Stimulated activated CD4-positive, alpha-beta T cell treated with anti-CD3 and anti-CD28 coated beads, Interleukin-2, amount 100 ng/mL, for 48 hours (primary cell): ENCODE measurements at regions not wholly inside any gene's neighbourhood (a gene's known extent, or its start where the extent isn't known, plus 50 kb on each side); places are given as distances from the start of the nearest gene placed in this dataset.

Experiments used
- DNase-seq, 2 donors: peaks; one replicate each; pipeline ENCODE4 v3.0.0-alpha.2; 2020

- DNase-seq = no peak
Observed at GRCh38 chr15:37720267-37720666, 214.2 kb upstream of the TMCO5A start.

- no peak for DNase-seq
Observed at GRCh38 chr15:37731146-37731746, 203.2 kb upstream of the TMCO5A start.

- no peak for DNase-seq
Observed at GRCh38 chr15:37733628-37734027, 200.8 kb upstream of the TMCO5A start.

GRCh38 chr15:37740623-37741141 lies 193.8 kb upstream of the TMCO5A start:
- DNase-seq = no peak

- DNase-seq = no peak
Observed at GRCh38 chr15:37743826-37744225, 190.6 kb upstream of the TMCO5A start.

- DNase-seq = no peak
Observed at GRCh38 chr15:37744521-37744920, 189.9 kb upstream of the TMCO5A start.

- DNase-seq = no peak
Observed at GRCh38 chr15:37751401-37751800, 183.0 kb upstream of the TMCO5A start.

GRCh38 chr15:37756407-37756806 lies 178.0 kb upstream of the TMCO5A start:
- DNase-seq = no peak

GRCh38 chr15:37758412-37758811 lies 176.0 kb upstream of the TMCO5A start:
- DNase-seq = no peak

- peak; percentile 7 to 19 for DNase-seq
Observed at GRCh38 chr15:37764733-37765191, 169.7 kb upstream of the TMCO5A start.

- no peak for DNase-seq
Observed at GRCh38 chr15:37765786-37766185, 168.7 kb upstream of the TMCO5A start.

- no peak for DNase-seq
Observed at GRCh38 chr15:37767841-37768455, 166.5 kb upstream of the TMCO5A start.

GRCh38 chr15:37771465-37771864 lies 163.0 kb upstream of the TMCO5A start:
- DNase-seq = no peak

- no peak for DNase-seq
Observed at GRCh38 chr15:37773111-37773860, 161.2 kb upstream of the TMCO5A start.

- no peak for DNase-seq
Observed at GRCh38 chr15:37774961-37775360, 159.5 kb upstream of the TMCO5A start.

GRCh38 chr15:37777006-37777405 lies 157.4 kb upstream of the TMCO5A start:
- DNase-seq = no peak

- DNase-seq = no peak
Observed at GRCh38 chr15:37783290-37783689, 151.2 kb upstream of the TMCO5A start.

GRCh38 chr15:37788330-37788729 lies 146.1 kb upstream of the TMCO5A start:
- no peak for DNase-seq

- DNase-seq = no peak
Observed at GRCh38 chr15:37788767-37789396, 145.6 kb upstream of the TMCO5A start.

GRCh38 chr15:37789397-37789786 lies 145.0 kb upstream of the TMCO5A start:
- no peak for DNase-seq

GRCh38 chr15:37789881-37790280 lies 144.6 kb upstream of the TMCO5A start:
- DNase-seq = no peak

- DNase-seq = no peak
Observed at GRCh38 chr15:37791693-37792092, 142.7 kb upstream of the TMCO5A start.

- DNase-seq = no peak
Observed at GRCh38 chr15:37792351-37792750, 142.1 kb upstream of the TMCO5A start.
